Glutamatergic neuron (in vitro differentiated cells): ENCODE measurements at regions not wholly inside any gene's neighbourhood (a gene's known extent, or its start where the extent isn't known, plus 50 kb on each side); places are given as distances from the start of the nearest gene placed in this dataset.
"Not testable (repeated sequence)": the region's sequence is repeated elsewhere in the genome, so short reads cannot be mapped to it uniquely, and the experiment has no call there.

ENCODE experiments used
- DNase-seq: peaks from one replicate; pipeline ENCODE4 v3.0.0; 2022
- H3K27ac Mint-ChIP-seq: one replicate; pipeline ENCODE4 v1.8.0; 2020; ENCODE audit warnings: mild to moderate bottlenecking, mixed read lengths, inconsistent platforms; ENCODE audit not compliant: unreplicated experiment
- H3K27me3 Mint-ChIP-seq: one replicate; pipeline ENCODE4 v1.8.0; 2020; ENCODE audit warnings: mild to moderate bottlenecking, moderate library complexity, mixed read lengths, inconsistent platforms; ENCODE audit not compliant: unreplicated experiment
- H3K36me3 Mint-ChIP-seq: one replicate; pipeline ENCODE4 v1.8.0; 2020; ENCODE audit warnings: mild to moderate bottlenecking, mixed read lengths, inconsistent platforms; ENCODE audit not compliant: unreplicated experiment
- H3K4me1 Mint-ChIP-seq: one replicate; pipeline ENCODE4 v1.8.0; 2020; ENCODE audit warnings: mild to moderate bottlenecking, low read depth, mixed read lengths, inconsistent platforms; ENCODE audit not compliant: unreplicated experiment
- H3K4me3 Mint-ChIP-seq: one replicate; pipeline ENCODE4 v1.8.0; 2020; ENCODE audit warnings: mild to moderate bottlenecking, mixed read lengths, inconsistent platforms; ENCODE audit not compliant: unreplicated experiment
- H3K9me3 Mint-ChIP-seq: one replicate; pipeline ENCODE4 v1.8.0; 2020; ENCODE audit warnings: mild to moderate bottlenecking, moderate library complexity, mixed read lengths, inconsistent platforms; ENCODE audit not compliant: unreplicated experiment
- CTCF ChIP-seq: fragments of 200-600 bp; sonication (generic); IDR thresholded peaks from one replicate; pipeline ENCODE4 v1.5.0; 2021; ENCODE audit not compliant: partially characterized antibody, unreplicated experiment

- no peak overlapping the region for H3K4me3 Mint-ChIP-seq
- TF ChIP-seq CTCF, result no peak
- no peak overlapping the region for H3K27ac Mint-ChIP-seq
- no peaks in the 10 kb centered on the region for H3K36me3 Mint-ChIP-seq
- no peak for DNase-seq
- peaks cover 8% of the 10 kb centered on the region for H3K4me1 Mint-ChIP-seq
- H3K9me3 Mint-ChIP-seq, result no peaks in the 10 kb centered on the region
- no peaks in the 10 kb centered on the region for H3K27me3 Mint-ChIP-seq
Measured at GRCh38 chr2:144644549-144644948, 124.6 kb upstream of the ZEB2 start.

GRCh38 chr2:144643537-144644336, 123.8 kb upstream of the ZEB2 start:
- no peak overlapping the region for H3K27ac Mint-ChIP-seq
- no peak for TF ChIP-seq CTCF
- no peaks in the 10 kb centered on the region for H3K9me3 Mint-ChIP-seq
- no peak for DNase-seq
- no peaks in the 10 kb centered on the region for H3K36me3 Mint-ChIP-seq
- no peak overlapping the region for H3K4me3 Mint-ChIP-seq
- no peaks in the 10 kb centered on the region for H3K27me3 Mint-ChIP-seq
- peaks cover under 1% of the 10 kb centered on the region for H3K4me1 Mint-ChIP-seq

- no peak overlapping the region for H3K27ac Mint-ChIP-seq
- H3K27me3 Mint-ChIP-seq, result no peaks in the 10 kb centered on the region
- no peaks in the 10 kb centered on the region for H3K9me3 Mint-ChIP-seq
- no peak for DNase-seq
- no peaks in the 10 kb centered on the region for H3K36me3 Mint-ChIP-seq
- no peaks in the 10 kb centered on the region for H3K4me1 Mint-ChIP-seq
- no peak overlapping the region for H3K4me3 Mint-ChIP-seq
- TF ChIP-seq CTCF, result no peak
Measured at GRCh38 chr2:144642856-144643255, 122.9 kb upstream of the ZEB2 start.

- Mint-ChIP-seq H3K4me1 (no peaks in the 10 kb centered on the region), H3K27me3 (no peaks in the 10 kb centered on the region), H3K27ac (no peak overlapping the region), H3K4me3 (no peak overlapping the region), H3K36me3 (no peaks in the 10 kb centered on the region), H3K9me3 (peaks cover 2% of the 10 kb centered on the region)
- TF ChIP-seq CTCF, result no peak
- no peak for DNase-seq
Measured at GRCh38 chr2:144642131-144642530, 122.2 kb upstream of the ZEB2 start.

- not testable (repeated sequence) for H3K4me3 Mint-ChIP-seq, H3K9me3 Mint-ChIP-seq, H3K27me3 Mint-ChIP-seq, H3K27ac Mint-ChIP-seq, H3K4me1 Mint-ChIP-seq, DNase-seq
- H3K36me3 Mint-ChIP-seq, result peaks cover 11% of the 10 kb centered on the region
Measured at GRCh38 chr2:144638250-144638649, 118.3 kb upstream of the ZEB2 start.

GRCh38 chr2:144636860-144637259, 116.9 kb upstream of the ZEB2 start:
- not testable (repeated sequence) for H3K4me1 Mint-ChIP-seq, DNase-seq, H3K9me3 Mint-ChIP-seq, H3K27ac Mint-ChIP-seq, H3K4me3 Mint-ChIP-seq, H3K27me3 Mint-ChIP-seq
- peaks cover 11% of the 10 kb centered on the region for H3K36me3 Mint-ChIP-seq
